GM18520 (cell line): ENCODE measurements at regions not wholly inside any gene's neighbourhood (a gene's known extent, or its start where the extent isn't known, plus 50 kb on each side); places are given as distances from the start of the nearest gene placed in this dataset.
"Not testable (repeated sequence)": the region's sequence is repeated elsewhere in the genome, so short reads cannot be mapped to it uniquely, and the experiment has no call there.

Experiments used
- ATAC-seq: cut with Tn5 transposase; IDR thresholded peaks from one replicate; pipeline ENCODE4 v1.9.1; 2021; ENCODE audit not compliant: unreplicated experiment

- ATAC-seq, result no peak
Observed at GRCh38 chr15:31503758-31504461, 177.3 kb downstream of the KLF13 start.

GRCh38 chr15:31504462-31504839, 177.8 kb downstream of the KLF13 start:
- no peak for ATAC-seq

GRCh38 chr15:31507573-31507972, 180.9 kb downstream of the KLF13 start:
- not testable (repeated sequence) for ATAC-seq

- no peak for ATAC-seq
Observed at GRCh38 chr15:31508656-31509055, 182.0 kb downstream of the KLF13 start.

- ATAC-seq, result no peak
Observed at GRCh38 chr15:31510057-31510456, 183.4 kb downstream of the KLF13 start.

- no peak for ATAC-seq
Observed at GRCh38 chr15:31511707-31512310, 185.2 kb downstream of the KLF13 start.

GRCh38 chr15:31513178-31513577, 186.5 kb downstream of the KLF13 start:
- no peak for ATAC-seq

- no peak for ATAC-seq
Observed at GRCh38 chr15:31516440-31516839, 189.8 kb downstream of the KLF13 start.

GRCh38 chr15:31516874-31517273, 190.2 kb downstream of the KLF13 start:
- no peak for ATAC-seq

- ATAC-seq, result no peak
Observed at GRCh38 chr15:31517711-31518110, 191.1 kb downstream of the KLF13 start.

GRCh38 chr15:31522028-31522427, 195.4 kb downstream of the KLF13 start:
- no peak for ATAC-seq

- ATAC-seq, result no peak
Observed at GRCh38 chr15:31523027-31523654, 196.5 kb downstream of the KLF13 start.

- no peak for ATAC-seq
Observed at GRCh38 chr15:31523655-31524049, 197.0 kb downstream of the KLF13 start.

- ATAC-seq, result no peak
Observed at GRCh38 chr15:31525185-31525695, 198.6 kb downstream of the KLF13 start.

- ATAC-seq, result no peak
Observed at GRCh38 chr15:31525988-31526665, 199.5 kb downstream of the KLF13 start.

- ATAC-seq, result no peak
Observed at GRCh38 chr15:31526916-31527690, 200.5 kb downstream of the KLF13 start.

- ATAC-seq, result no peak
Observed at GRCh38 chr15:31528846-31529245, 202.2 kb downstream of the KLF13 start.

- no peak for ATAC-seq
Observed at GRCh38 chr15:31537770-31538592, 211.3 kb downstream of the KLF13 start.

GRCh38 chr15:31540633-31541032, 214.0 kb downstream of the KLF13 start:
- ATAC-seq, result no peak

- ATAC-seq, result no peak
Observed at GRCh38 chr15:31544361-31544760, 217.7 kb downstream of the KLF13 start.
